ENCODE measurements at regions not wholly inside any gene's neighbourhood (a gene's known extent, or its start where the extent isn't known, plus 50 kb on each side); places are given as distances from the start of the nearest gene placed in this dataset.

DNA sequence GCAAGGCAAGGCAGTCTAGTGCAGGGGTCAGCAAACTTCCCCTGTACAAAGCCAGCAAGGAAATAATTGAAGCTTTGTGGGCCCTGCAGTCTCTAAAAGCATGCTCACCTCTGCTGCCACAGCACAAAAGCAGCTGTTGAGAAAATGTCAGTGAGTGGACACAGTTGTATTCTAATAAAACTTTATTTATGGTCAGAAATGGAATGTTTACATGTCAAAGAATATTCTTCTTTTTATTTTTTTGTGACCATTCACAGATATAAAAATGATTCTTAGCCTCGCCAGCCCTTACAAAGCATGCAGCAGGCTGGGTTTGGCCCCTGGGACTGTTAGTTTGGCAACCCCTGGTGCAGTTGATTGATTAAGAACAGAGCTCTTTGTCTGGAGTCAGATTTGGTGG, 192.4 kb downstream of the BUB3 start:
- TF ChIP-seq, protein P1, sequence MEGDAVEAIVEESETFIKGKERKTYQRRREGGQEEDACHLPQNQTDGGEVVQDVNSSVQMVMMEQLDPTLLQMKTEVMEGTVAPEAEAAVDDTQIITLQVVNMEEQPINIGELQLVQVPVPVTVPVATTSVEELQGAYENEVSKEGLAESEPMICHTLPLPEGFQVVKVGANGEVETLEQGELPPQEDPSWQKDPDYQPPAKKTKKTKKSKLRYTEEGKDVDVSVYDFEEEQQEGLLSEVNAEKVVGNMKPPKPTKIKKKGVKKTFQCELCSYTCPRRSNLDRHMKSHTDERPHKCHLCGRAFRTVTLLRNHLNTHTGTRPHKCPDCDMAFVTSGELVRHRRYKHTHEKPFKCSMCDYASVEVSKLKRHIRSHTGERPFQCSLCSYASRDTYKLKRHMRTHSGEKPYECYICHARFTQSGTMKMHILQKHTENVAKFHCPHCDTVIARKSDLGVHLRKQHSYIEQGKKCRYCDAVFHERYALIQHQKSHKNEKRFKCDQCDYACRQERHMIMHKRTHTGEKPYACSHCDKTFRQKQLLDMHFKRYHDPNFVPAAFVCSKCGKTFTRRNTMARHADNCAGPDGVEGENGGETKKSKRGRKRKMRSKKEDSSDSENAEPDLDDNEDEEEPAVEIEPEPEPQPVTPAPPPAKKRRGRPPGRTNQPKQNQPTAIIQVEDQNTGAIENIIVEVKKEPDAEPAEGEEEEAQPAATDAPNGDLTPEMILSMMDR (IDR thresholded peaks at IDR 0.05): no peak
- TF ChIP-seq POLR2A (IDR thresholded peaks at IDR 0.05): no peak

Measured in esophagus squamous epithelium (tissue), 4 donors.